Right atrium auricular region (tissue), 2 donors: ENCODE measurements at regions not wholly inside any gene's neighbourhood (a gene's known extent, or its start where the extent isn't known, plus 50 kb on each side); places are given as distances from the start of the nearest gene placed in this dataset.
A peak's percentile ranks its signal among the peaks of the same experiment; 100 is the strongest.

Source experiments
- DNase-seq: peaks from one replicate; pipeline ENCODE4 v3.0.0-alpha.2; 2019; ENCODE audit warnings: low spot score
- H3K27ac ChIP-seq, 2 donors: fragments of 200-600 bp; sonication (generic); 1 replicate in 1 of 2; 2 replicates in 1 of 2; pipeline ENCODE4 v1.5.1; 2016 to 2019
- H3K27me3 ChIP-seq, 2 donors: fragments of 200-600 bp; sonication (generic); one replicate each; pipeline versions ENCODE4 v1.5.1 to v1.6.0; 2017 to 2019
- H3K36me3 ChIP-seq: fragments of 200-600 bp; sonication (generic); one replicate; pipeline ENCODE4 v1.5.1; 2016
- H3K4me1 ChIP-seq, 2 donors: fragments of 200-600 bp; sonication (generic); one replicate each; pipeline versions ENCODE4 v1.5.1 to v1.6.0; 2017 to 2019
- H3K4me3 ChIP-seq, 2 donors: fragments of 200-600 bp; sonication (generic); 1 replicate in 1 of 2; 2 replicates in 1 of 2; pipeline ENCODE4 v1.5.1; 2017 to 2019; ENCODE audit warnings: mild to moderate bottlenecking in 1 of 2, moderate library complexity in 1 of 2
- H3K9me3 ChIP-seq, 2 donors: fragments of 200-600 bp; sonication (generic); one replicate each; pipeline ENCODE4 v1.5.1; 2019
- TF ChIP-seq, protein P1 (sequence below), 2 donors: fragments of 200-600 bp; sonication (generic); IDR thresholded peaks; one replicate each; pipeline ENCODE4 v1.5.1; 2019; ENCODE audit warnings: antibody characterized with exemption in 2 of 2

DNA sequence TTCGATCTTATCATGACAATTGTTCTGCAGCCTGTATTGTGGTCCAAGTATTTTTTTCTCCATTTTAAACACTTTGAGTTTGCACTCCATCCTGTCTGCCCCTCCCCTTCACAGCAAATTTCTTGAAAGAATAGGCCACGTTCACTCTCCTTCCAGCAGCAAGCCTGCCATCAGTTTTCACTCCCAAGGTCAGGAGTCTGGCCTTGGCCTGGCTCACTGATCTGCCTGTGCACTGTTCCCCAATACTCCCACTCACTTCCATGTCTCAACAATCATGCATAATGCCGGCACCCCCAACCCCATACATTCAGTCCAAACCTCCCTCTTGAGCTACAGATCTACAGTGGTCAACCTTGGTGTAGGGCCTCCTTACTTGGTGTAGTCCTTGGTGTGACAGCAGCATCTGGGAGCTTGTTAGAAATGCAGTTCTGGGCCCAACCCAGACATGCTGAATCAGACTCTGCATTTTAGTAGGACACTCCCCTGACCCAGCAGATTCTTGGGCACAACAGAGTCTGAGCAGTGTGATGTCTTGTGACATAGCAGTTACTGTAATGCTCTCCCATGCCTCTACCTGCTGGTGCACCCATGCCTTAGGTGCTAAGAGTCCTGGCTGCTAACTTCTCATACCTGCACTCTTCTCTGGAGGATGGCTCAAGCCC, 58.3 kb upstream of the XCR1 start:
- no peaks in the 10 kb centered on the region for H3K36me3 ChIP-seq

DNA sequence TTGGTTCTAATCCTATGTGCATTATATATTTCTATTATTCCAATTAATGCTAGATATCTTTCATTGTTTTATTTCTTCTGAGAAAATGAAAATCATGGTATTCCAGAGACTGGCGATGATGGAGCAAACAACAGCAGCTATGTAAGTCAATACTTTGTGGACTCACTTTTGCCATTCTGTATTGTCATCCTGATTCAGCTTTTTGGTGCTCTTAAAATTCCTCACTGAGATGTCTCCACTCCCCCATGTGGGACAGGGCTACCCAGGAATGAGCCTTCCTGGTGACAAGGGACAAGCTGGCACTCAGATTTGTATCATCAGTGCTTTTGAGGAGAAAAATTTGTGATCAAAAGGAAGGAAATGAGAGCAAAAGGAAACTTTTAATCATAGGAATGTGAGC, 56.7 kb upstream of the XCR1 start:
- H3K9me3 ChIP-seq = no peaks in the 10 kb centered on the region
- DNase-seq = no peak

More for the DNA sequence above, 58.3 kb upstream of the XCR1 start:
- Histone ChIP-seq H3K27me3 (no peaks in the 10 kb centered on the region), H3K4me3 (no peak overlapping the region), H3K4me1 (no peaks in the 10 kb centered on the region), H3K27ac (no peak overlapping the region), H3K9me3 (no peaks in the 10 kb centered on the region)
- TF ChIP-seq, protein P1, sequence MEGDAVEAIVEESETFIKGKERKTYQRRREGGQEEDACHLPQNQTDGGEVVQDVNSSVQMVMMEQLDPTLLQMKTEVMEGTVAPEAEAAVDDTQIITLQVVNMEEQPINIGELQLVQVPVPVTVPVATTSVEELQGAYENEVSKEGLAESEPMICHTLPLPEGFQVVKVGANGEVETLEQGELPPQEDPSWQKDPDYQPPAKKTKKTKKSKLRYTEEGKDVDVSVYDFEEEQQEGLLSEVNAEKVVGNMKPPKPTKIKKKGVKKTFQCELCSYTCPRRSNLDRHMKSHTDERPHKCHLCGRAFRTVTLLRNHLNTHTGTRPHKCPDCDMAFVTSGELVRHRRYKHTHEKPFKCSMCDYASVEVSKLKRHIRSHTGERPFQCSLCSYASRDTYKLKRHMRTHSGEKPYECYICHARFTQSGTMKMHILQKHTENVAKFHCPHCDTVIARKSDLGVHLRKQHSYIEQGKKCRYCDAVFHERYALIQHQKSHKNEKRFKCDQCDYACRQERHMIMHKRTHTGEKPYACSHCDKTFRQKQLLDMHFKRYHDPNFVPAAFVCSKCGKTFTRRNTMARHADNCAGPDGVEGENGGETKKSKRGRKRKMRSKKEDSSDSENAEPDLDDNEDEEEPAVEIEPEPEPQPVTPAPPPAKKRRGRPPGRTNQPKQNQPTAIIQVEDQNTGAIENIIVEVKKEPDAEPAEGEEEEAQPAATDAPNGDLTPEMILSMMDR (IDR thresholded peaks at IDR 0.05) = no peak
- peak; percentile 52 for DNase-seq

DNA sequence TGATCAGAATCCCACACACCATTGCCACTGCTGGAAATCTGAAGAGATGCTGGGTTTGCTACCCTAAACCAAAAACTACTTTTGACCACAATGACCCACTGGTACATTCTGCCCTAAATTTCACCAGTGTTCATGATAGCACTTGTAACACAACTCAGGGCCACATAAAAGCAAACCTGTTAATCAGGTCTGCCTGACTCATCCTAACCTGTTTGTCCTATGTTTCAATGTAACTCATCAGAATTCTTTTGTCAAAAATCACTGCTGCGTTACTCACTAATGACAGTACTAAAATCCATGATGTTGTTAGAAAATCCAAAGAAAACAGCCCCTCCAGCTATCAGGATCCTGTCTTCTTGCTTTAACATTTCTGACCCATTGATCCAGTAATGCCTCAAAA, 55.6 kb upstream of the XCR1 start:
- Histone ChIP-seq H3K27me3 (no peaks in the 10 kb centered on the region), H3K27ac (no peak overlapping the region), H3K4me3 (no peak overlapping the region), H3K9me3 (no peaks in the 10 kb centered on the region), H3K4me1 (no peaks in the 10 kb centered on the region), H3K36me3 (no peaks in the 10 kb centered on the region)
- no peak for DNase-seq
- TF ChIP-seq, protein P1 (IDR thresholded peaks at IDR 0.05) = no peak

More for the DNA sequence above, 56.7 kb upstream of the XCR1 start:
- no peak overlapping the region for H3K4me3 ChIP-seq
- H3K27me3 ChIP-seq = no peaks in the 10 kb centered on the region
- H3K27ac ChIP-seq = no peak overlapping the region
- TF ChIP-seq, protein P1 (IDR thresholded peaks at IDR 0.05) = no peak
- H3K4me1 ChIP-seq = no peaks in the 10 kb centered on the region
- H3K36me3 ChIP-seq = no peaks in the 10 kb centered on the region

DNA sequence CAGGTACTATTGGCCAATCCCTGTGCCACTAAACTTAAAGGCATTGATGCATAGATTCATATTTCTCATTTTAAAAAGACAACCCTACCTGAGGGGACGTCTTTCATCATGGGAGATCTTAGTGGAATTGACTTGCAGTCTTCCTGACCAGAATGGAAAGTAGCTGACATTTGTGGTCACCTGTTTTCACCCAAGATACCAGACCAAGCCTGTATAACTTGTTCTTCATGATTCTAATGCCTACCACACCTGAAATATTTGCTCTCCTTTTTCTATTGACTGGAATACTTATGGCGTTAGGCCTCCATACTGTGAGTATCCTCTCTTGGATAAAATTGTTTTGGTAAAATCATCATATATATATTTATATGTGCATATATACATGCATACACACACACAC, 54.7 kb upstream of the XCR1 start:
- no peak for DNase-seq
- TF ChIP-seq, protein P1 (IDR thresholded peaks at IDR 0.05) = no peak
- Histone ChIP-seq H3K27me3 (no peaks in the 10 kb centered on the region), H3K36me3 (no peaks in the 10 kb centered on the region), H3K4me3 (no peak overlapping the region), H3K27ac (no peak overlapping the region), H3K9me3 (no peaks in the 10 kb centered on the region), H3K4me1 (no peaks in the 10 kb centered on the region)

DNA sequence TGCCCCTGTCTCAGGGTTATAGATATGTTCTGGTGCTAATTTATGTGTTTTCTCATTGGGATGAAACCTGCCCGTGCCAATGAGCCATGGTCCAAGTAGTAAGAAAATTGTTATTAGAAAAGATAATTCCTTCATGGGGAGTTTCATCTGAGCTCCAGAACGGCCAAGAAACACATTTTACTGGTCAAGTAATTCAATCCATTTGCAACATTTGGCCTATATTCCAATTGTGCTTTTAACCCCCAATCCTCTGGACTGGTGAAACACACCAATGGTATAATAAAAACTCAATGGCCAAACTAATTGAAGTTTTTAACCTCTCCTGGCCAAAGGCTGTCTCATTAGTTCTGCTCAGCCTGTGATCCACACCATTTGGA, 53.7 kb upstream of the XCR1 start:
- Histone ChIP-seq H3K9me3 (no peaks in the 10 kb centered on the region), H3K4me3 (no peak overlapping the region), H3K4me1 (no peaks in the 10 kb centered on the region), H3K36me3 (no peaks in the 10 kb centered on the region), H3K27ac (no peak overlapping the region), H3K27me3 (no peaks in the 10 kb centered on the region)
- DNase-seq = no peak
- TF ChIP-seq, protein P1 (IDR thresholded peaks at IDR 0.05) = no peak
